ENCODE measurements at regions not wholly inside any gene's neighbourhood (a gene's known extent, or its start where the extent isn't known, plus 50 kb on each side); places are given as distances from the start of the nearest gene placed in this dataset.

- no peaks in the 10 kb centered on the region for H3K9me3 ChIP-seq (ENCODE audit: control insufficient read depth, low read length)
- no peak overlapping the region for H3K4me3 ChIP-seq (ENCODE audit: insufficient read depth, low read depth, low read length)
- WGBS, 2 experiments, result 65 to 74% methylated on average over 2 of the region's 2 CpGs
- no peaks in the 10 kb centered on the region for H3K36me3 ChIP-seq (ENCODE audit: control insufficient read depth, insufficient read depth, low read length)
- no peak overlapping the region for H3K27ac ChIP-seq (ENCODE audit: insufficient read depth, low read depth, low read length, poor library complexity, severe bottlenecking)
- H3K4me1 ChIP-seq (ENCODE audit: control insufficient read depth, insufficient read depth, low read length), result no peaks in the 10 kb centered on the region
- no peaks in the 10 kb centered on the region for H3K27me3 ChIP-seq (ENCODE audit: control insufficient read depth, insufficient read depth, low read length, poor library complexity, severe bottlenecking)
These were observed 2393.0 kb upstream of the C9orf72 start for GRCh38 chr9:29966247-29966646.

- Histone ChIP-seq H3K9me3 (ENCODE audit: control insufficient read depth, low read length) (no peaks in the 10 kb centered on the region), H3K27ac (ENCODE audit: insufficient read depth, low read depth, low read length, poor library complexity, severe bottlenecking) (no peak overlapping the region), H3K4me1 (ENCODE audit: control insufficient read depth, insufficient read depth, low read length) (no peaks in the 10 kb centered on the region), H3K27me3 (ENCODE audit: control insufficient read depth, insufficient read depth, low read length, poor library complexity, severe bottlenecking) (no peaks in the 10 kb centered on the region), H3K36me3 (ENCODE audit: control insufficient read depth, insufficient read depth, low read length) (no peaks in the 10 kb centered on the region), H3K4me3 (ENCODE audit: insufficient read depth, low read depth, low read length) (no peak overlapping the region)
- WGBS, 2 experiments, result 97 to 98% methylated on average over 3 of the region's 3 CpGs
These were observed 2395.6 kb upstream of the C9orf72 start for GRCh38 chr9:29968831-29969230.

- Histone ChIP-seq H3K27ac (ENCODE audit: insufficient read depth, low read depth, low read length, poor library complexity, severe bottlenecking) (no peak overlapping the region), H3K9me3 (ENCODE audit: control insufficient read depth, low read length) (no peaks in the 10 kb centered on the region), H3K4me3 (ENCODE audit: insufficient read depth, low read depth, low read length) (no peak overlapping the region), H3K4me1 (ENCODE audit: control insufficient read depth, insufficient read depth, low read length) (no peaks in the 10 kb centered on the region), H3K36me3 (ENCODE audit: control insufficient read depth, insufficient read depth, low read length) (no peaks in the 10 kb centered on the region), H3K27me3 (ENCODE audit: control insufficient read depth, insufficient read depth, low read length, poor library complexity, severe bottlenecking) (no peaks in the 10 kb centered on the region)
- WGBS, 2 experiments, result 94% methylated on average over 5 of the region's 5 CpGs
These were observed 2396.1 kb upstream of the C9orf72 start for GRCh38 chr9:29969408-29969807.

GRCh38 chr9:29969856-29970647, 2396.8 kb upstream of the C9orf72 start:
- Histone ChIP-seq H3K27me3 (ENCODE audit: control insufficient read depth, insufficient read depth, low read length, poor library complexity, severe bottlenecking) (no peaks in the 10 kb centered on the region), H3K27ac (ENCODE audit: insufficient read depth, low read depth, low read length, poor library complexity, severe bottlenecking) (no peak overlapping the region), H3K4me1 (ENCODE audit: control insufficient read depth, insufficient read depth, low read length) (no peaks in the 10 kb centered on the region), H3K4me3 (ENCODE audit: insufficient read depth, low read depth, low read length) (no peak overlapping the region), H3K9me3 (ENCODE audit: control insufficient read depth, low read length) (no peaks in the 10 kb centered on the region), H3K36me3 (ENCODE audit: control insufficient read depth, insufficient read depth, low read length) (no peaks in the 10 kb centered on the region)
- 80 to 82% methylated on average over 15 of the region's 15 CpGs for WGBS, 2 experiments

DNA sequence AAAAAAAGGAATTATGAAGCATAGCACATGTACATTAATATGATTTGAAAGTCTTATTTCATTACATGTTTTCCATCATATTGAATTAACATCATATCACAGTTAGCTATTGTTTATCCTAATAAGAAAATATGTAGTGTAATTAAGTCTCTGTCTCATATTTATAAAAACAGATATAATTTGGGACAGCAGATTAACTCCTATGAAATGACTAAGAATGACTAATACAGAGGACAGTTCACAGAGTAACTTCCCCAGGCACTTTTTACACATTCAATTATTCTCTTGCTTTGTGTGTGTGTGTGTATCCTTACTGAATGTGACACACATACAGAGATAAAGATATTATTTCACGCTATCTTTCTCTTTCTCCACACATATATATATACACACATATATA, 2400.9 kb upstream of the C9orf72 start:
- Histone ChIP-seq H3K27ac (ENCODE audit: insufficient read depth, low read depth, low read length, poor library complexity, severe bottlenecking) (no peak overlapping the region), H3K27me3 (ENCODE audit: control insufficient read depth, insufficient read depth, low read length, poor library complexity, severe bottlenecking) (no peaks in the 10 kb centered on the region), H3K4me1 (ENCODE audit: control insufficient read depth, insufficient read depth, low read length) (no peaks in the 10 kb centered on the region), H3K9me3 (ENCODE audit: control insufficient read depth, low read length) (no peaks in the 10 kb centered on the region), H3K36me3 (ENCODE audit: control insufficient read depth, insufficient read depth, low read length) (no peaks in the 10 kb centered on the region), H3K4me3 (ENCODE audit: insufficient read depth, low read depth, low read length) (no peak overlapping the region)
- no CpG with 5 or more reads among the region's 1 CpG for WGBS, 2 experiments

DNA sequence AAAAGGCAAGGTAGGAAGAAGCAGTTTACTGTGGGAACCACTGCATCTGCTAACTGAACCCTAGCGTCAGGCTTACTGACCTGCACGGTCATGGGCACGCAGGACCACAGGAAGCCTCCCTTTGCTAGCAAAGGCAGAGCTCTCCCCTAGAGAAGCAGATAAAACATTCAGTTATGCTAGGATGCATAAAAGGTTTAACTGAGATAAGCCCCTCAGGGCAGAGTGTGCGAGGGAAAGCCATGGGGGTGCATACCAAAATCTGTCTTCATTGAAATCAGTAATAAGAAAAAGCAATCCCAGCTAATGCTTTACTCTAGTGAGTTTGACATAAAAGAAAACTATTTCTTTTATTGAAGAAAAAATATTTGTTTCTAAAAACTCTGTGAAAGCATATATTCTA, 2403.7 kb upstream of the C9orf72 start:
- Histone ChIP-seq H3K9me3 (ENCODE audit: control insufficient read depth, low read length) (no peaks in the 10 kb centered on the region), H3K4me3 (ENCODE audit: insufficient read depth, low read depth, low read length) (no peak overlapping the region), H3K36me3 (ENCODE audit: control insufficient read depth, insufficient read depth, low read length) (no peaks in the 10 kb centered on the region), H3K4me1 (ENCODE audit: control insufficient read depth, insufficient read depth, low read length) (no peaks in the 10 kb centered on the region), H3K27ac (ENCODE audit: insufficient read depth, low read depth, low read length, poor library complexity, severe bottlenecking) (no peak overlapping the region), H3K27me3 (ENCODE audit: control insufficient read depth, insufficient read depth, low read length, poor library complexity, severe bottlenecking) (no peaks in the 10 kb centered on the region)
- WGBS, 2 experiments, result 72 to 74% methylated on average over 4 of the region's 4 CpGs

DNA sequence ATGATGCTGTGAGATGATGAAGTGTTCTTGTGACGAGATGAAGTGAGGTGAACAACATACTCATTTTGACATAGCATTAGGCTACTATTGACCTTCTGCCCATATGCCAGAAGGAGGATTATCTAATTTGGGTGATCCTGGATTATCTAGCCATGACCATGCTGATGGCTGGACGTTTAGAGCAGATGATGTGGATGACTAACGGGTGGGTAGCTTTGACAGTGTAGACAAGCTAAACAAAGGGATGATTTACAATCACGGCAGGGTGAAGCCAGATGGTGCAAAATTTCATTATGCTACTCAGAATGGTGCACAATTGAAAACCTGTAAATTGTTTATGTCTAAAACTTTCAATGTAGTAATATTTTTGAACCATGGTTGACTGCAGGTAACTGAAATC, 2403.4 kb upstream of the ACO1 start:
- Histone ChIP-seq H3K4me1 (ENCODE audit: control insufficient read depth, insufficient read depth, low read length) (no peaks in the 10 kb centered on the region), H3K4me3 (ENCODE audit: insufficient read depth, low read depth, low read length) (no peak overlapping the region), H3K27ac (ENCODE audit: insufficient read depth, low read depth, low read length, poor library complexity, severe bottlenecking) (no peak overlapping the region), H3K36me3 (ENCODE audit: control insufficient read depth, insufficient read depth, low read length) (no peaks in the 10 kb centered on the region), H3K9me3 (ENCODE audit: control insufficient read depth, low read length) (no peaks in the 10 kb centered on the region), H3K27me3 (ENCODE audit: control insufficient read depth, insufficient read depth, low read length, poor library complexity, severe bottlenecking) (no peaks in the 10 kb centered on the region)
- WGBS, 2 experiments, result 89 to 90% methylated on average over 3 to 4 of the region's 4 CpGs

- no peaks in the 10 kb centered on the region for H3K27me3 ChIP-seq (ENCODE audit: control insufficient read depth, insufficient read depth, low read length, poor library complexity, severe bottlenecking)
- H3K4me3 ChIP-seq (ENCODE audit: insufficient read depth, low read depth, low read length), result no peak overlapping the region
- no peaks in the 10 kb centered on the region for H3K36me3 ChIP-seq (ENCODE audit: control insufficient read depth, insufficient read depth, low read length)
- H3K27ac ChIP-seq (ENCODE audit: insufficient read depth, low read depth, low read length, poor library complexity, severe bottlenecking), result no peak overlapping the region
- no peaks in the 10 kb centered on the region for H3K9me3 ChIP-seq (ENCODE audit: control insufficient read depth, low read length)
- H3K4me1 ChIP-seq (ENCODE audit: control insufficient read depth, insufficient read depth, low read length), result no peaks in the 10 kb centered on the region
These were observed 2384.8 kb upstream of the ACO1 start for GRCh38 chr9:29999645-30000044.

DNA sequence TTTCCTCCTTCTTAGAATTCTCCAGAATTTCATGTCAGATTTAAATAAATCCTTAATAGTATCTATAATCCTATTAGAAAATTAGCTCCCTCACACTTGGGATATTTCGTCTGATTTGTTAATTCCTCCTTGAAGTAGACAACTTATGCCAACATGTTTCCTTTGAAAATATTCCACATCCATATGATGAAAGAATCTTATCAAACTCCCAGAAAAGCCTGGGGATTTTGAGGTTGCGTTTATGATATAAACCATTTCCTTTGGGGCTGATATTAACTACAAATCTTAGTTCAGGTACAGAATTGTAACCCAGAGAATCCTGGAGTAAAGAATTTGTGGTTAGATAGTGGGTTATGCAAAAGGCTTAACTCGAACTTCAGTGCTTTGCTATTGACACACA, 2373.8 kb upstream of the ACO1 start:
- Histone ChIP-seq H3K27me3 (ENCODE audit: control insufficient read depth, insufficient read depth, low read length, poor library complexity, severe bottlenecking) (no peaks in the 10 kb centered on the region), H3K4me3 (ENCODE audit: insufficient read depth, low read depth, low read length) (no peak overlapping the region), H3K27ac (ENCODE audit: insufficient read depth, low read depth, low read length, poor library complexity, severe bottlenecking) (no peak overlapping the region), H3K4me1 (ENCODE audit: control insufficient read depth, insufficient read depth, low read length) (no peaks in the 10 kb centered on the region), H3K9me3 (ENCODE audit: control insufficient read depth, low read length) (no peaks in the 10 kb centered on the region), H3K36me3 (ENCODE audit: control insufficient read depth, insufficient read depth, low read length) (no peaks in the 10 kb centered on the region)
- 97 to 100% methylated on average over 1 to 3 of the region's 3 CpGs for WGBS, 2 experiments

DNA sequence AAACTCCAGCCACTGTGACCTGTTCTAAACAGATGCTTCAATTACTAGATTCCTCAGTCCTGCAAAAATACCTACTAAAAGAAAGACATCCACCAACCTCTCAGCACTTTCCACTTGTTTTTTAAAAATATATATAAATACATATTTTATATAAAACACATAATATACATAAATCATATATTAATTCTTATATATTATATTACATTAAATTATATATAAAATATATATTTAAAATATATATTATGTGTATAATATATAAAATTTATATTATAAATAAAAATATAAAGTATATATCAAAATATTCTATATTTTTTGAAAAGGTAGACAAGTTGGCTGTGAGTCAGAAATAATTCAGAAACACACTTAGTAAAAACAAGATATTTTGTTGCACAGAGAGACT, 2371.8 kb upstream of the ACO1 start:
- no peaks in the 10 kb centered on the region for H3K36me3 ChIP-seq (ENCODE audit: control insufficient read depth, insufficient read depth, low read length)
- H3K4me1 ChIP-seq (ENCODE audit: control insufficient read depth, insufficient read depth, low read length), result no peaks in the 10 kb centered on the region
- H3K9me3 ChIP-seq (ENCODE audit: control insufficient read depth, low read length), result no peaks in the 10 kb centered on the region
- no peaks in the 10 kb centered on the region for H3K27me3 ChIP-seq (ENCODE audit: control insufficient read depth, insufficient read depth, low read length, poor library complexity, severe bottlenecking)
- no peak overlapping the region for H3K4me3 ChIP-seq (ENCODE audit: insufficient read depth, low read depth, low read length)
- no peak overlapping the region for H3K27ac ChIP-seq (ENCODE audit: insufficient read depth, low read depth, low read length, poor library complexity, severe bottlenecking)

DNA sequence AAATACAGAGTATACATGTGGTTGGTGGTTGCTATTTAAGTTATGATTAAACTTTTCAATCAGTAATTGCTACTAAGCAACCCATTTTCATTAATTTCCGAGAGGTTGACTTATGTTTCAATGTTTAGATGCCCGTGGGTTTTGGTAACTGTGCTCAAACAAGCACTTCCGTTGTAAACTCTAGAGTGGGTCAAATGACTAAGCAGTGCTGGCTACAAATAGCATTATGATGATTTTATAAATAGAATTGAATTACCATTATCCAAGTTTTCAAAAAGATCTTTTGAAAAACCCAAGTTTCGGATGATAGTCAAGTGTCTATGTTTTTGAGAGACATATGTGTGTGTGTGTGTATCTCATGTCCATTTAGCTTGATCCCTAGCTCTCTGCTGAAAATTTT, 2369.4 kb upstream of the ACO1 start:
- Histone ChIP-seq H3K36me3 (ENCODE audit: control insufficient read depth, insufficient read depth, low read length) (no peaks in the 10 kb centered on the region), H3K27ac (ENCODE audit: insufficient read depth, low read depth, low read length, poor library complexity, severe bottlenecking) (no peak overlapping the region), H3K4me1 (ENCODE audit: control insufficient read depth, insufficient read depth, low read length) (no peaks in the 10 kb centered on the region), H3K4me3 (ENCODE audit: insufficient read depth, low read depth, low read length) (no peak overlapping the region), H3K9me3 (ENCODE audit: control insufficient read depth, low read length) (no peaks in the 10 kb centered on the region), H3K27me3 (ENCODE audit: control insufficient read depth, insufficient read depth, low read length, poor library complexity, severe bottlenecking) (no peaks in the 10 kb centered on the region)
- 92 to 100% methylated on average over 3 to 4 of the region's 4 CpGs for WGBS, 2 experiments

Measured in ectodermal cell (in vitro differentiated cells).